ENCODE measurements at regions not wholly inside any gene's neighbourhood (a gene's known extent, or its start where the extent isn't known, plus 50 kb on each side); places are given as distances from the start of the nearest gene placed in this dataset.

GRCh38 chr10:81145975-81146374 lies 608.3 kb downstream of the SH2D4B start:
- TF ChIP-seq, protein P1, sequence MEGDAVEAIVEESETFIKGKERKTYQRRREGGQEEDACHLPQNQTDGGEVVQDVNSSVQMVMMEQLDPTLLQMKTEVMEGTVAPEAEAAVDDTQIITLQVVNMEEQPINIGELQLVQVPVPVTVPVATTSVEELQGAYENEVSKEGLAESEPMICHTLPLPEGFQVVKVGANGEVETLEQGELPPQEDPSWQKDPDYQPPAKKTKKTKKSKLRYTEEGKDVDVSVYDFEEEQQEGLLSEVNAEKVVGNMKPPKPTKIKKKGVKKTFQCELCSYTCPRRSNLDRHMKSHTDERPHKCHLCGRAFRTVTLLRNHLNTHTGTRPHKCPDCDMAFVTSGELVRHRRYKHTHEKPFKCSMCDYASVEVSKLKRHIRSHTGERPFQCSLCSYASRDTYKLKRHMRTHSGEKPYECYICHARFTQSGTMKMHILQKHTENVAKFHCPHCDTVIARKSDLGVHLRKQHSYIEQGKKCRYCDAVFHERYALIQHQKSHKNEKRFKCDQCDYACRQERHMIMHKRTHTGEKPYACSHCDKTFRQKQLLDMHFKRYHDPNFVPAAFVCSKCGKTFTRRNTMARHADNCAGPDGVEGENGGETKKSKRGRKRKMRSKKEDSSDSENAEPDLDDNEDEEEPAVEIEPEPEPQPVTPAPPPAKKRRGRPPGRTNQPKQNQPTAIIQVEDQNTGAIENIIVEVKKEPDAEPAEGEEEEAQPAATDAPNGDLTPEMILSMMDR (IDR thresholded peaks at IDR 0.05; ENCODE audit: low read depth, low read length, poor library complexity, severe bottlenecking), result no peak
- no peak for TF ChIP-seq EZH2phosphoT487 (IDR thresholded peaks at IDR 0.05; ENCODE audit: borderline replicate concordance, low read length)

All from DOHH2 (cell line).